Inflammatory macrophage (primary cell): ENCODE measurements at regions not wholly inside any gene's neighbourhood (a gene's known extent, or its start where the extent isn't known, plus 50 kb on each side); places are given as distances from the start of the nearest gene placed in this dataset.
A peak's percentile ranks its signal among the peaks of the same experiment; 100 is the strongest.

Source experiments
- DNase-seq, 2 donors: peaks; one replicate each; pipeline ENCODE4 v3.0.0-alpha.2; 2020 to 2022

DNA sequence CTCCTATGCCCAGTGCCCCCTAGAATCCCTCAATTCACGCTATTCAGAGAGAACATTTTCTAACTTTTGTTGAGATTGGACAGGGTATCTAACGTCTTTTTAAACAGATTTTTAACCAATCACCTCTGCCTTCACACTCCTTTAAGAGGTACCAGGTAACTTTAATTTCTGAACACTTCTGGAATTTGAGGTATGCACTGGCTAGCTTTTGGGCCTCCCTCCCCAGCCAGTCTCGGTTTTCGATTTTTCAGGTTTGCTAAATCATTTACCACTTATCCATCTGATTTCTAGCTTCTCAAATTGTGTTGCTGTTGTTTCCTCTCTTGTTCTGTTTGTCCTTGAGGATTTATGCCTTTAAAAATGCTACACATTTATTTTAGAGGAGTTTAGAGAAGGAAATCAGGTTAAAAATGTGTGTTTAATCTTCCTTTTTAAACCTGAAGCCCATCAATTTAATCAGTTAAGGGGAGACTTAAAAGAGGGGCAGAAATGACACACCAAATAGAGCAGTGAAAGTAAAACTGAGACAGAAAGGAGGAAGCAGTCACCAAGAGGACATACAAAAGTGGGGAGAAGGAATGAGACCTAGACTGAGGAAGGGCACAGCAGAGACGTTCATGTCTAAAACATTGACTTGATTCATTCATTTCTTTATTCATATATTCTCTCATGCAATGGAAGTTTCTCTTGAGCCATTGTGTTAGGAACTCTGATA, 139.6 kb upstream of the HTR2A start:
- peak in 1 of 2 donors; percentile 5 for DNase-seq

DNA sequence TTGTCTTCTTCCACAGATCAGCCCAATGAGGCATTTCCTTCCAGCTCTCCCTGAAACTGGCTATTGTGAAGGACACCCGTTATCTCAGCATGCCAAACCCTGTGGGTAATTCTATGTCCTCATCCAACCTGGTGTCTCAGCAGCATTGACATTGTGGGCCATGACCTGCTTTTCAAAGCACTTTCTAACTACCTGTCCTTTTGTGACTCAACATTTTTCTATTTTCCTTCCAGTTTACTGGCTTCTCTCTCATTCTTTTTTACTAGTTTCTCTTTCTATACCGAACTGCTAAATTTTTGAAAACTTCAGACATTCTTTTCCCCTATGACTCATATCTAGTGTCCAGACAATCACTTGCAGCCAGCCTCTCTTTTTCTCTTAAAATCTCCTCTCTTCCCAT, 136.4 kb upstream of the HTR2A start:
- no peak for DNase-seq

DNA sequence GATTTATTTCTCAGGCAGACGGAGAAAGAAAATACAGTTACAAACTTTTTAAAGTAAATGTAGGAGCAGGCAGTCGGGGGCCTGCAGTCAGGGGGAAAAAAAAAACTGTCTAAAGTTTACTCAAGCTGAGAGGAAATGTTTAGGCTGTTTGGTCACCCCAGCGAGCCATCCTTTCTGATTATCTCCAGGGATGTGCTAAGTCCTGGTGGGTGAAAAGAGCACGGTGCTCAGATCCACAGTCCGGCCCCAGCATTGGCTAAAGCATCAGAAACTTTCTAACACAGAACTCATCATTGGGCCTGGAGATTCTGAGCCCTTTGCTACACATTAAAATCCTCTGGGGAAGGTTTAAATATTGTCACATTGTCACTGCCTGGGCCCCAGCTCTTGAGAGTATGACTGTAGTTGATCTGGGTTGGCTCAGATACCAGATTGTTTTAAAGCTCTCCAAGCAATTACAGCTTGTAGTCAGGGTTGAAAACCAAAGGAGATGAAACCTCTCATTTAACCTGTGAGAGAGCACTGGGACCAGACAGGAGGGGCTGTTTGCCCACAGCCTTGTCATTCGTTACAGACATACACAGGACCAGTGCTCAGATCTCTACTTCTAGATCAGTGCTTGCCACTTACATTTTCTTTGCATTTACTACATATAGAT, 131.1 kb upstream of the HTR2A start:
- DNase-seq, result no peak

- DNase-seq, result peak; percentile 38 to 58
These were observed 129.1 kb upstream of the HTR2A start for GRCh38 chr13:47025791-47026447.

DNA sequence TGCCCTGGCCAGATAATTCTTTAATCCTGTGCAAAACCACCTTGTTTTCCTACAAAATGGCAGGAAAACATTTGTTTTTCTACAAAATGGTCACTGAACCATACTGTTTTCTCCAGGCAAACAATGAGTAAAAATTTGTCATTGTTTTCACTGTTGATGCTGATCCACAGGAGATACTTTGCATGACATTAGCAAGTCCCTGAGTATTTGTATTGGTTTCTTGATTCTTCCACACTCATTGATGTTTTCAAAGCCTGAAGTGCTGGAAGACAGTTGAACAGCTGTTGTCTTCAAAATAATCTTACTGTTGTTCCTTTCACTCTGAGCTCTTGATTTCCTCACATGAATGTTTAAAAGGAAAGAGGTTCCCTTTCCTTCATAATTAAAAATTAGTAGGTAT, 123.1 kb upstream of the HTR2A start:
- DNase-seq, result no peak

- DNase-seq, result no peak
These were observed 120.6 kb upstream of the HTR2A start for GRCh38 chr13:47017476-47017875.

- DNase-seq, result no peak
These were observed 111.5 kb upstream of the HTR2A start for GRCh38 chr13:47008318-47008717.

GRCh38 chr13:47005756-47006414, 109.0 kb upstream of the HTR2A start:
- no peak for DNase-seq

DNA sequence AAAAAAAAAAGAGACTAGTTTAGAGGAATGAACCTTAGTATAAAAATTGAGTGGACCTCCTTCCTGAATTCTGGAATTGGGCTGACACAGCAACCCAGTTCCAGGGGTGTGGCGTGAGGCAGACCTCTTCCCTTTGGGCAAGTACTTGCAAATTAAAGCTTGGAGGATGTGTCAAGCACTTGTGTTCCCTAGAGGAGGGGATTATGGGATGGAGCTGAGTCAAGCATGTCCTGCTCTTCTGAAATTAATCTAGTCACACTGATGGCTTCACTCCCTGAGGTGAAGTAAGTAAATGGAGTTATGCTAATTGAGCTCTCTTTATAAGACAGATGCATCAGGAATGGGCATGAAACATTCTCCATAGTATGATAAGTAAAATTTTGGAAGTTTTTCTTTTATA, 107.7 kb upstream of the HTR2A start:
- no peak for DNase-seq

- DNase-seq, result no peak
These were observed 107.2 kb upstream of the HTR2A start for GRCh38 chr13:47004027-47004426.

- DNase-seq, result no peak
These were observed 103.3 kb upstream of the HTR2A start for GRCh38 chr13:47000165-47000564.

DNA sequence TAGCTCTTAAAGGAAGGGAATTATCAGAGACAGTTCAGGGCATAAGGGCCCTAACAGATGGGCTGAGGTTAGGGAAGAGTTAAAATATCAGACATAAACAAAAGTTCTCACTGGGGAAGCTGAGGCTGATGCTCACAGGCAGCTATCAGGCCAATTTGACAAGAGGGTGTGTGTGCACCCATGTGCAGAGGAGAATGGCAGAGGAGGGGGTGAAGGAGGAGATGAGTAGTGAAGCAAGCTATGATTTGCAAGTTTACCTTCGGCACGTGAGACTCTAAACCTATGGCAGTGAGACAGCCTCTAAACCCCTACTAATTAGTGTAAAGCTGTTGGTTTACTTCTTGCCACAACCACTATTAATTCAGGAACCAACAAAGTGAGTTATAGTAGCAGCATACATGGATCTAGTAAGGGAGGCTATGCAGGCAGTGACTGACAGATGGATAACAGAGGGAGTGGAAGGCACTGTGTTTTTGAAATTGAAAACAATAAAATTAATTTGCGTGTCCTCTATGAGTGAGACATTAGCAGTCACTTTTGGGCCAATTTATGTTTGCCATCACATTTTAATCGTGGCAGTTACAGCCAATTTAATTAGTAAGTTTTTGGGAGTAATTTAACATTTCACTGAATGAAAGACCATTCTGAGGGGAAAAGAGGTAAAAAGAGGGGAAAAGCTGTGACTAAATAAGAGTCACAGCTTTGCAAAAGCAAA, 99.6 kb upstream of the HTR2A start:
- no peak for DNase-seq

- DNase-seq, result peak; percentile 17 to 18
These were observed 99.0 kb upstream of the HTR2A start for GRCh38 chr13:46995874-46996273.

- no peak for DNase-seq
These were observed 97.6 kb upstream of the HTR2A start for GRCh38 chr13:46994492-46994891.

DNA sequence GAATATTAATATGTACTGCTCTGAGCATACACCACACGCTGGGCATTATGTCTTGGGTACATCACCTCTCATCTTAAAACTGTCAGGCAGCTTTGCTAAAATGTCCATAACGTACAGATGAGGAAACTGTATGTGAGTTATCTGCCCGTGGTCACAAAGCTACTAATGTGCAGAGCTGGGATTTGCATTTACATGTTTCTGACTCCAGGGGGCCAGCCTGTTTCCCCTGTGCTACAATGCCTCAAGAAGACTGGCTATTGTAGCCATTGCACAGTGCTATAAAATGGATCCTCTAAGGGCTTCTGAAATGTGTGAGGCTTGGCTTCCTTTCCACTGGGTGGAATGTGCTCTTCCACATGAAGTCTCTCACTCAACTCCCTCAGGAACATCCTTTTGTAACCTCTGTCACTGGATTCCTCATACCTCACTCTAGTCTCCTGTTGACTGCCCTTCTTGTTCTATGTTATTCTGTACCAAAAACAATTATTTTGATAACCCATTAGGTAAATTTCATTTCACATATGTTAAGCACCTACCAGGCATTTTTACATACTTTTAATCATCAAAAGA, 95.6 kb upstream of the HTR2A start:
- peak in 1 of 2 donors; percentile 18 for DNase-seq

DNA sequence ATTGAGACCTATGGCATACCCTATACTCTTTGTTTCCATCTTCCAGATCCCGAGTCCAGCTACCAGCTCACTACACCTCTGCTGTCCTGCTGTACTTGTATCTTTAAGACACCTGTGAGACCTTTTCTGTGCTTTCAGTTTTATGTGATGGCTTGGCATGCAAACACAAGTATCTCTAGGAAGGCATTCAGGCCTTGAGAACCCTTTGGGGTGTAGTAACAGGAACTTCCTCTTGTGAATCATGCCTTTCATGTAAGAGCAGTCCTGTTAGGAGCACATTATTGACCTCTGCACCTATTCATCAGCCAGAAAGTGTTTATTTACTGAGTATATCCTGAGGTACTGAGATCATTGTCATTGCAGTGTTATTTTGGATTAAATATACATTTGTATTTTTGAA, 87.0 kb upstream of the HTR2A start:
- DNase-seq, result peak; percentile 26 to 46

DNA sequence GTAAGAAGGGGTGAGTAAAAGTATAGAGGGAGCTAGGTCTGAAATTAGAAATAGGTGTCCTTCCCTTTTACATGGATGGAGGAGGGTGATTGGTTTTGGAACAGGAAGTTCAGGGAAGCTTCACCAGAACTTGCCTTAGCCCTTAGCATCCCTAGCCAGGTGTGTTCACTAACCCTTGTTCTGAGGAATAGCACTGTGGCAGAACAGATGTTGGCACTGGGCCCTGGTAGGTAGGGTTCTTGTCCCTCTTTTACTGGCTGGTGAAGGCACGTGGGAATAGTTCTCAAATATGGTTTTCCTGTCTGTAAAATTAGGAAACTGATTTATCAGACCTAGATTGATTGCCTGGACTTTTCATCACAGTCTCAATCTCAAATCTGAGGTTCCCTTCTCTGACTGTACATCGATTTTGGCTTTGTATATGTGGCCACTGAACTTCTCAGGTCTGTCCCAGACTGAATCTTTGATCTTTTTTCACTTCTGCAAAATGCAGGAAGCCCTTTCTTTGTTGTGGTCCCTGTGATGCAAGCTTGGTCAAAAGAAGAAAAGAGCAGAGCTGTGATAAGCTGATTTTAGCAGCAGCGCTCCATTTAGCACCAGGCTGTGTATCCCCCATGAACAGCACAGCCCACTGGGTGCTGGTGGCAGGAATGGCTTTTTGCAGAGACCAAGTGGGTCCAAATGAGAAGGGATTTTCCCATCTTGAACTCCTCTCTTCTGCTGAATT, 86.2 kb upstream of the HTR2A start:
- DNase-seq, result peak in 1 of 2 donors; percentile 23

DNA sequence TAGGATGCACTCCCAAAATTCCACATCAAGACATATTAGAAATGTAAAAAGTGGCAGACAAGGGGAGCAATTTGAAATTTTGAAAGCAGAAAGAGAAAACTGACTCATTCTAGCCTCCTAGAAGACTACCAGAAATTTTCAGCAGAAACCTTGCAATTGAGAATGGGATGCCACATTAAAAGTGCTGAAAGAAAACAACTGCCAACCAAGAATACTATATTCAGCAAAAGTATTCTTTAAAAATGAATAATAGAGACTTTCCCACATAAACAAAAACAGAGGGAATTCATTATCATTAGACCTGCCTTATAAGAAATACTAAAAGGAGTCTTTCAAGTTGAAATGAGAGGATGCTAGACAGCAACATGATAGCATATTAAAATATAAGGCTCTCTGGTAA, 78.3 kb upstream of the HTR2A start:
- no peak for DNase-seq

DNA sequence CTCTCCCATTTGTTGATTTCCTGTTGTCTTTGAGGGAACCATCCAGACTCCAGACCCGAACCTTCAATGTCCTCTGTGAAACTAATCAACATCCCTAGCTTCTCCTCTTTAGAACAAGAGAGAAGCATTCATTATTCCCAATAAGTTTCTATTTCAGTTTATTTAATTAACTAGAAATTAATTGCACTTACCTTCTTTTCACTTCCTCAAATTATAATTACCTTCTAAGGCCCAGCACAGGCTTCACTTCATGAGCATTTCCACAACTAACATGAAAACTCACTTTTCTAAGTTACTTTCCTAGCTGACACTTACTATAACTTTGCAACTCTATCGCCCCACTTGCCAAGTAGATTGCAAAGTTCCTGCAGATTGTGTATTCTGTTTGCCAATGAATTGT, 71.6 kb upstream of the HTR2A start:
- DNase-seq, result no peak

- DNase-seq, result peak; percentile 57 to 72
These were observed 68.1 kb upstream of the HTR2A start for GRCh38 chr13:46964789-46965527.

GRCh38 chr13:46963904-46964303, 67.1 kb upstream of the HTR2A start:
- DNase-seq, result peak; percentile 66 to 86
